ENCODE measurements at regions not wholly inside any gene's neighbourhood (a gene's known extent, or its start where the extent isn't known, plus 50 kb on each side); places are given as distances from the start of the nearest gene placed in this dataset.

- dilution Hi-C loops (cut with HindIII; ENCODE audit: low sequenced_read_pairs, unreplicated experiment) = no loop called here
- no peak overlapping the region for H4K91ac ChIP-seq (ENCODE audit: insufficient read depth, low read depth, low read length)
- H3K27ac ChIP-seq (ENCODE audit: insufficient read depth, low read length) = no peak overlapping the region
- H3K4me1 ChIP-seq (ENCODE audit: control insufficient read depth, insufficient read depth, low read length) = peaks cover 4% of the 10 kb centered on the region; the same call in 1 of the 2 replicates
- no peaks in the 10 kb centered on the region for H3K9me3 ChIP-seq (ENCODE audit: control insufficient read depth, insufficient read depth, low read length)
- H3K56ac ChIP-seq (ENCODE audit: extremely low read depth, insufficient read depth, low read length) = no peak overlapping the region
- H3K4me3 ChIP-seq (ENCODE audit: insufficient read depth, low read depth, low read length) = no peak overlapping the region
- H3K23ac ChIP-seq (ENCODE audit: low read depth, low read length) = 0 out of 2 replicates have a peak overlapping the region, but pooled peaks have one; percentile 5
- DNase-seq = no peak
- H3K9ac ChIP-seq (ENCODE audit: low read depth, low read length) = no peak overlapping the region
- no peak overlapping the region for H2AFZ ChIP-seq (replicated peaks; ENCODE audit: low read length, poor library complexity)
- peak overlapping the region; percentile 80; the same call in 1 of the 2 replicates for H2BK20ac ChIP-seq (ENCODE audit: low read depth, low read length)
- no peak overlapping the region; the same call in 2 of the 3 replicates for H2BK15ac ChIP-seq (ENCODE audit: low read depth, low read length)
- TF ChIP-seq MAFK (IDR thresholded peaks at IDR 0.05; ENCODE audit: low read depth, low read length) = no peak
- TF ChIP-seq SMC3 (IDR thresholded peaks at IDR 0.05; ENCODE audit: low read depth, low read length) = no peak
- TF ChIP-seq POLR2A (IDR thresholded peaks at IDR 0.05; ENCODE audit: low read depth, low read length) = no peak
- H2AK5ac ChIP-seq (ENCODE audit: low read depth, low read length) = no peak overlapping the region
- peak overlapping the region; percentile 83 for H2BK120ac ChIP-seq (ENCODE audit: low read depth, low read length)
- H2BK5ac ChIP-seq (ENCODE audit: low read depth, low read length, poor library complexity, severe bottlenecking) = no peak overlapping the region
- no peaks in the 10 kb centered on the region for H3K27me3 ChIP-seq (ENCODE audit: control insufficient read depth, insufficient read depth, low read length)
- H3K18ac ChIP-seq (ENCODE audit: low read depth, low read length) = peak overlapping the region; percentile 41; the same call in 1 of the 2 replicates
- WGBS, 2 experiments (ENCODE audit: extremely low coverage in 2 of 2, insufficient read length in 1 of 2) = no CpG with 5 or more reads among the region's 1 CpG
- no peak for ATAC-seq (ENCODE audit: low read depth)
- H3K4ac ChIP-seq (ENCODE audit: low read depth, low read length) = peak overlapping the region; percentile 68; the same call in 1 of the 2 replicates
- CTCF ChIA-PET = interaction anchor here (0.7 to 2.0 kb wide), 2 partner anchors 20 to 191 kb away, joined by 5 to 6 read pairs; no protein-coding TSS in a partner anchor
- POLR2A ChIA-PET (ENCODE audit: unreplicated experiment) = no interaction called here
- no peak overlapping the region for H3K4me2 ChIP-seq (ENCODE audit: low read depth, low read length)
- no peaks in the 10 kb centered on the region for H3K79me1 ChIP-seq (ENCODE audit: low read depth in 1 of 2, low read length in 2 of 2)
- no peaks in the 10 kb centered on the region for H3K9me1 ChIP-seq (ENCODE audit: insufficient read depth, low read length)
- H4K20me1 ChIP-seq (ENCODE audit: insufficient read depth, low read length) = no peaks in the 10 kb centered on the region
- in situ Hi-C loops (cut with MboI; ENCODE audit: low sequenced_read_pairs) = no loop called here
- no peak overlapping the region for H3K14ac ChIP-seq (replicated peaks; ENCODE audit: low read depth, low read length)
- no peak overlapping the region; the same call in 1 of the 2 replicates for H4K5ac ChIP-seq (ENCODE audit: low read depth, low read length)
- no peak overlapping the region for H4K8ac ChIP-seq (ENCODE audit: low read depth in 2 of 2, low read length in 2 of 2)
- no peaks in the 10 kb centered on the region for H3K36me3 ChIP-seq (ENCODE audit: control insufficient read depth, insufficient read depth, low read length)
- no peak overlapping the region for H2AK9ac ChIP-seq (replicated peaks; ENCODE audit: low read depth, low read length, poor library complexity)
- intact Hi-C loops (cut with micrococcal nuclease) = no loop called here
- BruUV-seq (replicated peaks) = no TSS peak
Observed at GRCh38 chr6:163765335-163765734, 350.8 kb downstream of the QKI start.

Data from IMR-90 (cell line).